ENCODE measurements at regions not wholly inside any gene's neighbourhood (a gene's known extent, or its start where the extent isn't known, plus 50 kb on each side); places are given as distances from the start of the nearest gene placed in this dataset.

DNA sequence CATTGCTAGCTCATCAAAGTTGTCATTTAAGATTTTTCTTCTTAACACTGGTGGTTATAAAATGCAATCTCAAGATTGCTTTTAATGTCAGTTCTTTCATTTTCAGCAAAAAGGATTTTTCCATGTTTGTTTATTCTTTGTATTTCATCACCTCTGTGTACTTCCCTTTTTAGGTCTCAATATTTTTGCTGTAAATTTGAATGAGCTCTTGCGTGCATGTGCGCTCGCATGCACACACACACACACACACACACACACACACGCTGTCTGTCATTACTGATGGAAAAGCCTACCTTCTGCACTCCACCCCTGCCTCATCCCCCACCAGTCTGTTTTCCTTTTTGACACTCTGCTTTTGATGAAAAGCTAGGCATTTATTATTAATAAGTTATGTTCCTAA lies 85.3 kb upstream of the FYN start:
- DNase-seq (ENCODE audit: low spot score), result peak; percentile 7

DNA sequence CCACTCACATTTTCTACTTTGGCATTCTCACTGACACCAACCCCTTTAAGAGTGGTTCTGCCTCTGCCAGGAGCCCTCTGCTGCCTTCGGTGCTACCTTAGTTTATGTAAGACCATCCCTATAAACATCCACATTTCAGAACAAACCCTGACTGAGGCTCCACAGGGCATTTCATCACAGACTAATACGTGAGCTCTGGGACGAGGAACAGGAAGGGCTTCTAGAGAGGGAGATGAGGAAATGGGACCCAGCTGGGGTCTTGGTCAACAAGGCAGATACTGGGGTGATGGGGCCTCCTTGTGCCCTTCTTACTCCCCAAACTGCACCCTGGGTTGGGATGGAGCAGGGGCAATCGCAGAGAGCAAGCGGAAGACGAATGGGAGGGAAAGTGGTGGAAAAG lies 86.5 kb upstream of the FYN start:
- DNase-seq (ENCODE audit: low spot score), result no peak

DNA sequence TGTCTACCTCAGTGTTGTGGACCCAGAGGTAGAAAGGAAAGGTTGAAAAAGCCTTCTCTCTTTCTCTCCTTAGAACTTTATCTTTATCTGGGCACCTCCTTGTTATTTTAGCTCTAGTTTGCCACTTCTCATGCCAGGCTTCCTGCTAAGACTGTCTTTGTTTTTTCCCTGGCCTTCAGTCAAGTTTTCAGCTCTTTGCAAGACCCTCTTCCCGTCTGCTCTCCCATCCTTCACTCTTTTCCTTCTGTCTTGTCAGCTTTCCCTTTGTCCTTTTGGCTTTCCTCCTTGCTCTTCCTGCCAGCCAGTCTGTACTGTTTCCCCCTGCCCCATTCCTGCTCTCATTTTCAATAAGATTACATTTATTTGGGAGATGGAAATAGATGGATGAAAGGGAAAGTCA lies 86.8 kb upstream of the CCN6 start:
- no peak for DNase-seq (ENCODE audit: low spot score)

- no peak for DNase-seq (ENCODE audit: low spot score)
These were observed 83.5 kb upstream of the CCN6 start for GRCh38 chr6:111970426-111970825.

DNA sequence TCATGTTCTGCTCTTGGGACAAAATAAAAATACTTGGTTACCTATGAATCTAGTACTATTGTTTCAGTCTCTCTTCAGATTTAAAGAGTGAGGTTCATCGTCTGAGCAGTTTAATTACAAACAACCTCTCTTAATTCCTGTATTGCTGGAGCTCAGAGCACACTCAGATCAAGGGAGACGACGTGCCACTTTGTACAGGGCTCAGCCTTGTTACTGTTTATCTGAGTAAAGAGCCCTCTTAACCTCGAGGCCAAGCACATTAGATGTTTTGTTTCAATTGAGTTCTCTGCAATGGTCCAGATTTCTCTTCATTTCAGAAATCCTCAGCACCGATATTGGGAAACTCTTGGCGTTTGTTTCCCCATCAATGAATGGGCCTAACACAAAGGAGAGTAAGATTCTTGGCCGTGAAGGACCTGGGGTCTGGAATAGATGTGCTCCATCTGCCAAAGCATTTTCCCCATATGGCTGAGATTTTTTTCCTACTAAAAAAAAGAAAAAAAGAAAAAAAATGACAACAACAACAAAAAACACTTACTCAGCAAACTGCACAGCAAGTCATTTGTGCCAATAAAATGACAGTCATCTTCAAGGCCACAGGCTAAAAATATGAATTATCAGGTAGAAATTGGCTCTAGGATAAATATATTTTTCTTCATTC lies 82.6 kb upstream of the CCN6 start:
- no peak for DNase-seq (ENCODE audit: low spot score)

GRCh38 chr6:111971866-111972532 lies 81.9 kb upstream of the CCN6 start:
- no peak for DNase-seq (ENCODE audit: low spot score)

DNA sequence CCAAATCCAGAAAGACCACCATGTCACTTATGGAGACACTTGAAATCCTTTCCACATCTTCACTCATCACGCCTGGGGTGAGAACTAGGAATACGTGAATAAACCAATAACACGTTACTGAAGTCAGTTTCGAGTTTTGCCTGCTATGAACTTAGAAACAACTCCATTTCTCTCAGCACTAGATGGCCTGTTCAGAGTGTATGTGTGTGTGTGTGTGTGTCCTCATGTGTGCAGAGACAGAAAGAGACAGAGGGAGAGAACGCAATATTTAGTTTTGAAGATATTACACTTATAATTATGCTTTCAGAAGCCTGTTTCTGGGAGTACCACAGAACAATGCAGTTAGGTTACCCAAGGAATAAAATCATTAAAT lies 81.2 kb upstream of the CCN6 start:
- DNase-seq (ENCODE audit: low spot score), result no peak

- DNase-seq (ENCODE audit: low spot score), result no peak
These were observed 80.7 kb upstream of the CCN6 start for GRCh38 chr6:111973118-111973761.

- no peak for DNase-seq (ENCODE audit: low spot score)
These were observed 79.8 kb upstream of the CCN6 start for GRCh38 chr6:111973927-111974639.

DNA sequence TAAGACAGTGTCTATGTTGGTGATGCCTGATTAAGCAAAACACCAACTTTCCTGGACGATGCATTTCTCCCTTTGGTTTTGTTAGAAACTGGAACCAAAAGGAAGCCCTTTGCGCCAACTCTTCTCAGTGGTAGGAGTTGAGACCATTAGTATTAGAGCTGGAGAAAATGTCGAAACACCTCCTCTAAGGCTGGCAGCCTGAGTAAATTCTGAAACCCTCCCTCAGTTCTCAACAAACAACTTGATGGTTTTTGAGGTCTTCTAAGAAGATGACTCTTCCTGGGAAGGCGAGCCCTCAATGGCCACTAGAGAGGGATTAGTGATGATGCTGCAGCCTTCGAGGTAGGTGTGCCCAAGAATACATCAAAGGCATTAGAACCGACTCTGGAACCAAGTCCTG lies 78.4 kb upstream of the CCN6 start:
- no peak for DNase-seq (ENCODE audit: low spot score)

GRCh38 chr6:111976139-111976538 lies 77.8 kb upstream of the CCN6 start:
- DNase-seq (ENCODE audit: low spot score), result no peak

DNA sequence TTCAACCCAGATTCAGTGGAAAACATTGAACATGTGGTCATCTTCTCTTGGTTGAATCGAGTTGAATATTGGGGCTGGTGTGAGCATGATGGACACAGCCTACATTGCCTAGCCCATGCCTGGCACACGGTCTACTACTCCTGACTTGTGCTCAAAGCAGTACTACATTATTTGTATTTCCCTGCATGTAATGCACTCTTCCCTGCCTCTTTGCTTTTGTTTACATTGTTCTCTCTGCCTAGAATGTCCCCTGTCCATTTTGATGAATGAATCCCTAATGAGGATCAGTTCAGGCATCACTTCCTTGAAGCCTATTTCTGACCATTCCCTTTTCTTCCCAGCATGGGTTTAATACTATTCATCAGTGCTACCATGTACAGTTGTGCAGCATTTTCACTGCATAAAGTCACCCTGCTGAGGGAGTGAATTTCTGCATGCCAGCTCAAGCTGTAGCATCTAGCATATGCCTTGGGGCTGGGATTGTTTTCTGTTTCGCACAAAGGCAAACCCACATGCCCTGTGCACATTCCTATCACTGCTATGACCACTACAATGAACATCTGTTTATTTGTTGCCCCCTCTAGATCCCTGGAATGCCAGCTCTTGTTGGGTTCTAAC lies 75.3 kb upstream of the CCN6 start:
- no peak for DNase-seq (ENCODE audit: low spot score)

DNA sequence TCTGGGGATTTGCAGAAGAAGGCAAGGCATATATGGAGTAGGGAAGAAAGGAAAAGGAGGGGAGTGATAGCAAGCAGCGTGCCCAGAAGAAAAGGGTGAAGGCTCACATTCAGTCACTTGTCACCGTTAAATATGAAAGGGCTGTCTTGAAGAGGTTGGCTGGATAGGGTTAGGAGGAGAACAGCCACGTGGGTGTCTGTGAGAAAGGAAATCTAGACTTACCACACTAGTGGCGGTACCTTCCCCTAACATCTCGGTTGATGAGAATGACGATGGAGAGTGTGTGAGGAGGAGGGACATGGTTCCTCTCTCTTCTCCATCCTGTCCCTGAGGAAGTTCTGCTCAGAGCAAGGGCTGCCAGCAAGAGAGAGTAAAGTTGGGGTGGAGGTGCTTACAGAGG lies 74.3 kb upstream of the CCN6 start:
- DNase-seq (ENCODE audit: low spot score), result no peak

DNA sequence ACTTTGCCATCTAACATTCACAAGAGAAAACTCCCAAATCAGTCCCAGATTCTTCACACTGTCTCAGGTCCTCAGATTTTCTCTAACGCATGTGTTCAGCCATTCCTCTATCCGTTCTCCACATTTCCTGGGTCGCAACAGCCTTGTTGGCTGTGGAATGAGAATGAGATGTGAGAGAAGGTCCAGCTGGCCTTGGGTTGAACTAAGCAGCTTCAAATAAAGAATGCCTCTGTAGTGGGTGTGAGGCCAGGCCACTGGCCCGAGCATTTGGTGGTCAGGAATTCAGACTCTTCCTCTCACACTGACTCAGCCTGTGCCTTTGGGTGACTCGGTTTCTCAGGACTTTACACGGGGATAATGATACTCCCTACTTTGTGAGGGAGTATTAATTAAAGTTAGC lies 73.8 kb upstream of the CCN6 start:
- DNase-seq (ENCODE audit: low spot score), result no peak

DNA sequence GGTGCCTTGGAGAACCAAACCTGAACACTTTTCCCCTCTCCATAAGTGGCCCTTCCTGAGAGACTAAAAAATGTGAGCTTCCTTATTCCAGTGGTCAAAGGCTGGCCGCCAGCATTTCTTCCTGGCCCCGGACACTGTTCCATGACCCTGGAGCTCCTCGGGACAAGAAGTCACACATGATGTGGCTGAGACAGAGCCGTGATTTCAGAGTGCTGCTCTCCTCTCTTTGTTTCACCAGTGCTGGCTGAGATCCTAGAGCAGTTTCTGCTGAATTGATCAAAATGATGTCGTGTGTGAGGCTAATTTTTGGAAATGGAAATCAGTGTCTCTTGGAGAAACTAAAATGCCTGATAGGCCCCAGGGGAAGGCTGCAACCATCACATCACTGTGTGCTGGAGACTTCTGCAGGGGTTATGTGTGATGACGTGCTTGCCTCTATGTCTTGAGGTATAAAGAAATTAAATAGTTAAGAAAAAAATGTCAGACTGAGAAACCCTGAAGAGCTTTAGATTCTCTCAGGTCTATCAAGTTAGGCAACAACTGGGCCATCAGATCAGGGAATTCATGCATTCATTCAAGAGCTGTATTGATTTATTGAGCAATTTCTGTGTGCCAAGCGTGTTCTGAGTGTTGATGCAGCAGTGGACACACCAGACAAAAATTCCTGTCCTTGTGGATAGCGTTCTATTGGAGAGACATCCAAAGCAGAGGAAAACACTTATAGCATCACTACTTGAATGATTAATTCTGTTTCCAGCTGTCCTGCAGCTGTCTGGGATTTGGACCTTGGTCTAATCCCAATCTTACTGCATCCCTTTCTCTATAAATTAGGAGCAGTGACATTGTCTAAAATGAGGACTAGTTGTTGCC lies 72.7 kb upstream of the CCN6 start:
- DNase-seq (ENCODE audit: low spot score), result no peak

DNA sequence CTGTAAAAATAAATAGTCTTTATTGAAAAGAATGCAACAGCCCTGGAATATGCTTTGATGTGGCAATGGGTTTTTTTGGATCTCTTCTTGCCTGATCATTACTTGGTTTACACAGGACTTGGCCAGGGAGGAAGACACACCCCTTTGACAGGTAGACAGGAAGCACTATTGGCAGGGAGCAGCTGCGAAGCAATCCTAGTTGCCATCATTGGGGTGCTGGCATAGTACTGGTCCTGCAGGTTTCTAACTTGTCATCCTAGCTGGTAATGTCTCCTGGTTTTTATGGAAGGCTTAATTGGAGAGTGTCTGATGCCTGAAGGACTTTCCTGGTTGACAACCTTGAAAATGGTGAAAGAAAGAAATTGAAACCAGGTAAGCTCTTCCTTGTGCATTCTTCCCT lies 71.2 kb upstream of the CCN6 start:
- DNase-seq (ENCODE audit: low spot score), result no peak

DNA sequence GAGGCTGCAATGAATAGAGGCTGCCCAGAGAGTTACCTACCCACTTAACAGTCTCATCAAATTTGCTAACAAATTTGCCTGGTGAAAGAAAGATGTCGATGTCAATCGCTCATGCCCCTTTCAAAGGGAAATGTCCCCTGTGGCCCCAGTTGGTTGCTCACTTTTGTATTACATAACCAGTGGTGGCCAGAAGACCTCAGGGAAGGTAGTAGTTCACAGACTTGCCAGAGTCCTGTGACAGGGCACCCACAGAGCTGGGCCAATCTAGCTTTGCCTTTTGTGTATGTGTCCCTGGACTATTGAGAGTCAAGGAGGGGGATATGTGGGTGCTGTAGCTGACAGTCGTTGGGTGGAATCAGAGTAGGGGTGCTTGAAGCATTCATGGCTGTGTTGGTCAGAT lies 70.7 kb upstream of the CCN6 start:
- no peak for DNase-seq (ENCODE audit: low spot score)

- no peak for DNase-seq (ENCODE audit: low spot score)
These were observed 69.8 kb upstream of the CCN6 start for GRCh38 chr6:111984081-111984480.

- DNase-seq (ENCODE audit: low spot score), result no peak
These were observed 69.2 kb upstream of the CCN6 start for GRCh38 chr6:111984516-111985201.

GRCh38 chr6:111985202-111985731 lies 68.6 kb upstream of the CCN6 start:
- DNase-seq (ENCODE audit: low spot score), result no peak

- DNase-seq (ENCODE audit: low spot score), result no peak
These were observed 67.3 kb upstream of the CCN6 start for GRCh38 chr6:111986651-111987050.
